A549 (cell line): ENCODE measurements at regions not wholly inside any gene's neighbourhood (a gene's known extent, or its start where the extent isn't known, plus 50 kb on each side); places are given as distances from the start of the nearest gene placed in this dataset.

ENCODE experiments used
- EP300 ChIP-seq, 2 experiments: fragments of >200 bp; sonication (Bioruptor Twin); formaldehyde crosslinking; IDR thresholded peaks; 2 replicates in 1 of 2; 3 replicates in 1 of 2; pipeline ENCODE4 v1.6.1; 2016 to 2017
- HOXB13 ChIP-seq: fragments of 250-450 bp; sonication (Bioruptor Pico); IDR thresholded peaks from 2 replicates; pipeline ENCODE4 v1.5.0; 2020; ENCODE audit warnings: low read depth, mild to moderate bottlenecking, moderate library complexity
- JUN ChIP-seq, 2 experiments: fragments of >200 bp; sonication (Bioruptor Twin); formaldehyde crosslinking; IDR thresholded peaks; 2 replicates in 1 of 2; 3 replicates in 1 of 2; pipeline ENCODE4 v1.6.1; 2016 to 2017
- KDM1A ChIP-seq: fragments of 200-600 bp; sonication (generic); IDR thresholded peaks from 2 replicates; pipeline ENCODE4 v1.6.1; 2016; ENCODE audit warnings: low read depth, mild to moderate bottlenecking
- RFX5 ChIP-seq: fragments of 450-650 bp; IDR thresholded peaks from 2 replicates; pipeline ENCODE4 v1.7.1; 2014; ENCODE audit warnings: antibody characterized with exemption, mild to moderate bottlenecking, moderate library complexity
- SMC3 ChIP-seq: fragments of >200 bp; sonication (Bioruptor Twin); formaldehyde crosslinking; IDR thresholded peaks from 3 replicates; pipeline ENCODE4 v1.6.1; 2018; ENCODE audit warnings: inconsistent platforms
- ZC3H11A ChIP-seq: fragments of 450-650 bp; IDR thresholded peaks from 2 replicates; pipeline ENCODE4 v1.6.1; 2014; ENCODE audit warnings: antibody characterized with exemption, mild to moderate bottlenecking
- TF ChIP-seq, protein P1 (sequence below): fragments of >200 bp; sonication (Bioruptor Twin); formaldehyde crosslinking; IDR thresholded peaks from 3 replicates; pipeline ENCODE4 v1.5.1; 2016
- TF ChIP-seq, protein P2 (sequence below): fragments of 450-650 bp; IDR thresholded peaks from 2 replicates; pipeline ENCODE4 v1.6.1; 2014; ENCODE audit warnings: antibody characterized with exemption

DNA sequence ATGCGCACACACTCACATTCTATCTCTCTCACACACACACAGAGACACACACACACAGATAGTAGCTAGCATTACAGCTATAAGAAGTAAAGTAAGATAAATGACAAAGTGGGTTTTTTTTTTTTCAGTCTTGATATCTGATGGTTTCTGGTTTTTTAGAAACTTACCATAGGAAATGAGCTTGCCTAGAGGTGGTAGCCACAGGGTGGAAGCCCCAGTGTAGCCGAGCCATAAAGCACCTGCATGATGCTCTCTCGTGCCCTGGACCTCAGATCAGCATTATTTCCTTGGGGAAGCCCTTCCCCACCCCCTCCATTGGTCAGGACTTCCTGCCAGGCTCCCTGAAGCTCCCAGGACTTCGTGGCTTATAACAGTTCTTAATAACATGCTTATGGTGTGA lies 264.3 kb upstream of the C16orf82 start:
- TF ChIP-seq HOXB13 (CRISPR knock-in tag) = no peak
- TF ChIP-seq, protein P1, sequence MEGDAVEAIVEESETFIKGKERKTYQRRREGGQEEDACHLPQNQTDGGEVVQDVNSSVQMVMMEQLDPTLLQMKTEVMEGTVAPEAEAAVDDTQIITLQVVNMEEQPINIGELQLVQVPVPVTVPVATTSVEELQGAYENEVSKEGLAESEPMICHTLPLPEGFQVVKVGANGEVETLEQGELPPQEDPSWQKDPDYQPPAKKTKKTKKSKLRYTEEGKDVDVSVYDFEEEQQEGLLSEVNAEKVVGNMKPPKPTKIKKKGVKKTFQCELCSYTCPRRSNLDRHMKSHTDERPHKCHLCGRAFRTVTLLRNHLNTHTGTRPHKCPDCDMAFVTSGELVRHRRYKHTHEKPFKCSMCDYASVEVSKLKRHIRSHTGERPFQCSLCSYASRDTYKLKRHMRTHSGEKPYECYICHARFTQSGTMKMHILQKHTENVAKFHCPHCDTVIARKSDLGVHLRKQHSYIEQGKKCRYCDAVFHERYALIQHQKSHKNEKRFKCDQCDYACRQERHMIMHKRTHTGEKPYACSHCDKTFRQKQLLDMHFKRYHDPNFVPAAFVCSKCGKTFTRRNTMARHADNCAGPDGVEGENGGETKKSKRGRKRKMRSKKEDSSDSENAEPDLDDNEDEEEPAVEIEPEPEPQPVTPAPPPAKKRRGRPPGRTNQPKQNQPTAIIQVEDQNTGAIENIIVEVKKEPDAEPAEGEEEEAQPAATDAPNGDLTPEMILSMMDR = no peak
- TF ChIP-seq RFX5 = no peak
- no peak for TF ChIP-seq SMC3
- TF ChIP-seq, protein P2, sequence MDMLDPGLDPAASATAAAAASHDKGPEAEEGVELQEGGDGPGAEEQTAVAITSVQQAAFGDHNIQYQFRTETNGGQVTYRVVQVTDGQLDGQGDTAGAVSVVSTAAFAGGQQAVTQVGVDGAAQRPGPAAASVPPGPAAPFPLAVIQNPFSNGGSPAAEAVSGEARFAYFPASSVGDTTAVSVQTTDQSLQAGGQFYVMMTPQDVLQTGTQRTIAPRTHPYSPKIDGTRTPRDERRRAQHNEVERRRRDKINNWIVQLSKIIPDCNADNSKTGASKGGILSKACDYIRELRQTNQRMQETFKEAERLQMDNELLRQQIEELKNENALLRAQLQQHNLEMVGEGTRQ = no peak
- no peak for TF ChIP-seq ZC3H11A
- no peak for TF ChIP-seq KDM1A
- no peak for TF ChIP-seq JUN (IDR thresholded peaks at IDR 0.05)
- no peak for TF ChIP-seq EP300 (IDR thresholded peaks at IDR 0.05)
